ENCODE measurements at regions not wholly inside any gene's neighbourhood (a gene's known extent, or its start where the extent isn't known, plus 50 kb on each side); places are given as distances from the start of the nearest gene placed in this dataset.

DNA sequence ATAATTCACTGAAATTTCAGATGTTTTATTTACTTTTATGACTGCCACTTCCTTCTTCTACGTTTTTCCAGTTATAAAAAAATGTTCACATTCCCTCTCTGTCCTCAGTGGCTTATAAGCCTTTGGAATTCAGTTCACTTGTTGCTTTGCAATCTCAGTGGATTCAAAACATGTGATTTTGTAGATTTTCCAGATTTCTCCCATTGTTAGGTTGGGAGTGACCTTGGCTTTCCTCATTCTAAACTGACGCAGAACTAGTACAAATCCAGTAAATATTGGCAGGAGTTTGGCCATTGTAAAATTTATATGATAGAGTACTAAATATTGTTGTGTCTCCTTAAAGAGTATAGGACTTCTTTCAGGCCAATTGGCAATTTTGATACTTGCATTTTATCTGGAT, 812.3 kb upstream of the ROBO1 start:
- TF ChIP-seq ZNF274 (IDR thresholded peaks at IDR 0.05; ENCODE audit: low read depth, low read length), result no peak
- no peak overlapping the region for H3K4me3 ChIP-seq (ENCODE audit: low read length)

DNA sequence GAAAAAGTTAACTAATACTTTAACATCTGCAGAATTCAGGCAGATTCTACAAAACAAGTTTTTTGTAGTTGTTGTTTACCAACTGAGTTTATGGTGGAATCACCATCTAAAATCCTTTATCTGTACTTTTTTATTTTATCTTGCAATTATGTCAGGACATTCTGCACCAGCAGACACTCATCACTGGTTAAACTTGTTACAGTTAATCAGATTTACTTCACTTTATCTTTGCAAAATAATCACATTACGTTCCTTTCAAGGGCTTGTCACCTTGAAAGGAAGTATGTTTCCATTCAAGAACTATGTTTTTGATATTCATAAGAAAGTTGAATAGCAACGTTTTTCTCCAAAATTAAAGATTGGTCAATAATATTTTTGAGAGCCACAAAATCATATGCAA, 796.6 kb upstream of the ROBO1 start:
- no peak for TF ChIP-seq ZNF274 (IDR thresholded peaks at IDR 0.05; ENCODE audit: low read depth, low read length)
- no peak overlapping the region for H3K4me3 ChIP-seq (ENCODE audit: low read length)

DNA sequence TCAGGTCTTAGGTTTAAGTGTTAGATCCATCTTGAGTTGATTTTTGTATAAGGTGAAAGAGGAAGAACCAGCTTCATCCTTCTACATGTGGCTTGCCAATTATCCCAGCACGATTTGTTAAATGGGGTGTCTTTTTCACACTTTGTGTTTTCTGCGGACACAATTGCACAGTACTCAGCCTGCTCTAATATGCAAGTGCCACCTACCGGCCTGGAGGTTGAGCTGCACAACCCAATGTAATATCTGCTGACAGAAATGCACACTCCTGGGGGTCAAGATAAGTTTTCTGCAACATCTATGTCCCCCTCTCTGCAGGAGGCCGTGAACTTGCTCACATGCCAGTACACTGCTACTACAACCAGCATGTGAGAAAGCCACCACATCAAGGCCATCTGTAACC, 791.9 kb upstream of the ROBO1 start:
- no peak overlapping the region for H3K4me3 ChIP-seq (ENCODE audit: low read length)
- no peak for TF ChIP-seq ZNF274 (IDR thresholded peaks at IDR 0.05; ENCODE audit: low read depth, low read length)

DNA sequence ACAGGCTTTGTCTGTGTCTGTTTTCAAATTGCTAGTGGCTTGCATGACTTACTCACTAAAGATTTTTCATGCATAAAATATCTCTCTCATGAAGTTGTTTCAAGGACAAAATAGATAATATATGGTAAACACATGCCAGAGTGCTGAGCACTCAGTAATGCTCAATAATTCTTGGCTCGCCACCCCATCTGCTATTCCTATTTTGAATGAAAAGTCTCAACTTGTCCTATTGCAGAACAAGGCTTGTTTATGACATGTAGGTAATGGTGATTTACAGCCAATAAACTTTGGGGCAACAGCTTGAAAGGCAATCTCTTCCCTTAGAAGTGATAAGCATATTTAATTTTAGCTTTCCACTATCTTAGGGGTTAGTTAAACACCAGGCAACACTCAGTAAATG, 789.0 kb upstream of the ROBO1 start:
- TF ChIP-seq ZNF274 (IDR thresholded peaks at IDR 0.05; ENCODE audit: low read depth, low read length), result no peak
- no peak overlapping the region for H3K4me3 ChIP-seq (ENCODE audit: low read length)

DNA sequence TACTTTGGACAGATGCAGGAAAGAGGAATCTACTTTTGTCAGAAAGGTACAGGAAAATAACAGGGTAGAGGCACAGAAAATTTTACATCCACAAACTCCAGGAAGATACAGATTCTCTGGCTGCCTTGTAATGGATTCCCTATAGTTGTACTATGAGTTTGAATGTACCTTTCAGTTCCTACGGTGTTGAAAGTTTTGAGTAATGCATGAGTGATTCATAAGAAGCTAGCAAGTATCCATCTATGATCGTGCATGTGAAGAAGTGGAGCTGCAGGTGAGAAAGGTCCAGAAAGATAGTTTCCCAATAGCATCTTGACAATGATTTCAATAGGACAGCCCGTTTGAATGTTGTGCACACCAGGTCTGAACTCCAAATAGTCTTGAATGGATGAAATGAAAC, 786.5 kb upstream of the ROBO1 start:
- H3K4me3 ChIP-seq (ENCODE audit: low read length), result no peak overlapping the region
- no peak for TF ChIP-seq ZNF274 (IDR thresholded peaks at IDR 0.05; ENCODE audit: low read depth, low read length)

DNA sequence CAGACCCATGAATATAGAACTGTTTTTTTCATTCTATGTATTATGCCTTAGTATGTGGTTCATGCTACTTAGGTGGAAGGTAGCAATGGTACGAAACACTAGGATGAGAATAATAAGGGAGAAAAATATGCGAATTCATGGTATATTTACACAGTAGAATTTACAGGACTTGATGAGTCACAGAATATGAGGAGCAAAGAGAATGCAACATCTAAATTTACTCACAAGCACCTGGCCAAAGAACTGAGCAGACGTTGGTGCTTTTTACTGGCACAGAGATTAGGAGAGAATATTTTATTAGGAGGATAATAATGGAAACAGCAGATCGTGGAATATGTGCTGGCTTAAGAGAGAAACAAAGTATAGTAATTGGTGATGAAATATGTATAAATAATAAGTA, 785.4 kb upstream of the ROBO1 start:
- no peak for TF ChIP-seq ZNF274 (IDR thresholded peaks at IDR 0.05; ENCODE audit: low read depth, low read length)

DNA sequence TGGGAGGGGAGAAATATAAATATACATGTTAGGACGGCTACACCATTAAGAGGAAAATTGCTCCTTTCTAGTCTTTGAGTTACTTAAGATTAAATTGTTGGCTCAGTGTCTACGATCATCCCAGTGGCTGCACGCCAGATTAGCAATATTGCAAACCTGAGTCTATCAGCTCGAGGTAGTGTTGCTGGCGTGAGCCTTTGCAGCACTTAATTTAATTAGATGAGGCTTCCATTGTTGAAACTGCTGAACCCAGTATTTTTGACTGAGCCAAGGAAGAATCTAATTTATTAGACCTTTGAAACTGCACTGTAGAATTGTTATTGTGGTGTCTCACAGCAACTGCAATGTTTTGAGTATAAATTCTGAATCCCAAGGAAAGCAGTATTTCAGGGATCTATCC, 782.4 kb upstream of the ROBO1 start:
- H3K4me3 ChIP-seq (ENCODE audit: low read length), result no peak overlapping the region
- no peak for TF ChIP-seq ZNF274 (IDR thresholded peaks at IDR 0.05; ENCODE audit: low read depth, low read length)

More for the DNA sequence above, 785.4 kb upstream of the ROBO1 start:
- no peak overlapping the region for H3K4me3 ChIP-seq (ENCODE audit: low read length)

DNA sequence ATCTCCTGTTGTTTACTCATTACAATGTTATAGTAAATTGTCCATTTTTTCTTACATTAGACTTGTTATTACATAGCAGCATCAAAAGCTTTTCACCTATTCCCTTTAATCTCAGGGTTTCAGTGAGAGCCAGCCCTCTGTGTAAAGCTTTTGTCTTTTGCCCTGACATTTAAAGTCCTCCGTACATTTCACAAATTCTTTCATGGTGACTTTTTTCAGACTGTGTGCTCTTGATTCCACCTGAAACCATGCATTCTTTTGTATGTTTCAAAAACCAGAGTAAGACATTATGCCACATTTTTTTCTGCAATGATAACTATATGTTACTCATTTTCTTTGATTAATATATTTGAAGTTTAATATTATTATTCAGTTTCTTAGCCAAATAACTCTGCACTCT, 781.4 kb upstream of the ROBO1 start:
- TF ChIP-seq ZNF274 (IDR thresholded peaks at IDR 0.05; ENCODE audit: low read depth, low read length), result no peak

DNA sequence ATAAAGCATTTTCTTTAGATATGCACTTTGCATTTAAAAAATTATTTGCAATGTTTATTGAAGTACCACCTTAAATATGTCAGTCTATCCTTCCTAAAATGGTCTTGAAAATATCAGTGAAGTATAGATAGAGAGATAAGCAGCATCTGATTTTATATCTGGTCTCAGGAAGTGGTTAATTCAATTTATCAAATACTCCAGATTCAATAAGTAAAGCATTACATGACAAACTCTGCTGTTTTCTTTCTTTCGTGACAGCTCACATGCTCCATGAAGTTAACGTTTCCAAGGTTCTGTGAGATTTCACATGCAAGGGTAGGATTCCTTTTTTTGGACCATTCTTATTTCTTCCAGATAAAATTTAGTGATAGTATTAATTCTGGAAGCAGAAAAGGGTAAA, 775.4 kb upstream of the ROBO1 start:
- TF ChIP-seq ZNF274 (IDR thresholded peaks at IDR 0.05; ENCODE audit: low read depth, low read length), result no peak
- H3K4me3 ChIP-seq (ENCODE audit: low read length), result no peak overlapping the region

More for the DNA sequence above, 781.4 kb upstream of the ROBO1 start:
- H3K4me3 ChIP-seq (ENCODE audit: low read length), result no peak overlapping the region

DNA sequence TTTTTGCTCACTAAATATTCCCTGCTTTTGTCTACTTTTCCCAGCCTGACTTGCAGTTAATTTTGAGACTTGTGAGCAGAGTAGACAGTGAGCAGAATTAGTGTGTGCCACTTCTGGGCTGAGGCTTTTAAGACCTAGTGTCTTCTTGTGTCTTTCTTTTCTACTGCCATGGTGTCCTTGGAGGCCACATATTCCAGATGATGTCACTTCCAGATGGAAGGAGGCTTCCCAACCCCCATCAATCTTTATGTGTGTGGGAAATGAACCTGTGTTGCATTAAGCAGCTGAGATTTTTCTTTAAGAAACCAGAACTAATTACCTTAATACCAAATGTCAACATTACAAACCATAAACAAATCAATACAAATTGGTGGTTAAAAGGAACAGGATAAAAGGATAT, 774.7 kb upstream of the ROBO1 start:
- H3K4me3 ChIP-seq (ENCODE audit: low read length), result no peak overlapping the region
- no peak for TF ChIP-seq ZNF274 (IDR thresholded peaks at IDR 0.05; ENCODE audit: low read depth, low read length)

DNA sequence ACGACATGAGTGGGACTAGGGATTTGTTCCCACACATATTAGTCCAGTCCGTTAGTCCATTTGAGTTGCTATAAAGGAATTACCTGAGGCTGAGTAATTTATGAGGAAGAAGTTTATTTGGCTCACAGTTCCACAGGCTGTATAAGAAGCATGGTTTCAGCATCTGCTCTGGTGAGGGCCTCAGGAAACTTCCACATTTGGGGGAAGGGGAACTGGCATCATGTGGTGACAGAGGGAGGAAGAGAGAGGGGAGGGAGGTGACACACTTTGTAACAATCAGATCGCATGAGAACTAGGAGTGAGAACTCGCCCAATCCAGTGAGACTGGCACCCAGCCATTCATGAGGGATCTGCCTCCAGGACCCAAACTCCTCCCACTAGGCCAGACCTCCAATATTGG, 769.9 kb upstream of the ROBO1 start:
- no peak for TF ChIP-seq ZNF274 (IDR thresholded peaks at IDR 0.05; ENCODE audit: low read depth, low read length)
- no peak overlapping the region for H3K4me3 ChIP-seq (ENCODE audit: low read length)

DNA sequence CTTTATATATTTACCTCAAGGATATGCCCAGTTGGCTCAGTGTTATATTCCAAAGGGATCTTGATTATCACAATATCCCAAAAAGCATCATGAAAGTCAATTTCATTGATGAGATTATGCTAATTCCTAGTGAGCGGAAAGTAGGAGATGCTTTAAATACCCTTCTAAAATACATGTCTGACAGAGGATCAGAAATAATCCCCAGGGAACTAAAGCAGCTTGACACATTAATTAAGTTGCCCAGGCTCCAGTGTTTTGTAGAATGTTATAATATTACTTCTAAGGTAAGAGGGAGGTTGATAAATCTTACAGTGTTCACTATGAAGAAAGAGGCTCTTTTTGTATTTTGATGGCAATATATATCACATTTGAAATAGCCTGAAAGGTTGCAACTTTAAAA, 767.5 kb upstream of the ROBO1 start:
- no peak overlapping the region for H3K4me3 ChIP-seq (ENCODE audit: low read length)
- TF ChIP-seq ZNF274 (IDR thresholded peaks at IDR 0.05; ENCODE audit: low read depth, low read length), result no peak

DNA sequence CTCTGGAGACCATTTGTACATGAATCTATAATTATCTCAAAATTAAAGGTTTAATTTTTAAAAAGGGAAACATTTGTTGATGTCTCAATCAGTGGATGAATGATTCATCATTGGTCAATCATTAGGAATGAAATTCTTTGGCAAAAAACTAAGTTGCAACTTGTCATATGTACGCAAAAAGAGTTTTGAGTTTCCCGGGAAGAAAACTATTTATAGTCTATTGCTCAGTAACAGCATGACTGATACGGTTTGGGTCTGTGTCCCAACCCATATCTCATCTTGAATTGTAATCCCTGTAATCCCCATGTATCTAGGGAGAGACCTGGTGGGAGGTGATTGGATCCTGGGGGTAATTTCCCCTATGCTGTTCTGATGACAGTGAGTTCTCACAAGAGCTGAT, 765.8 kb upstream of the ROBO1 start:
- no peak overlapping the region for H3K4me3 ChIP-seq (ENCODE audit: low read length)
- no peak for TF ChIP-seq ZNF274 (IDR thresholded peaks at IDR 0.05; ENCODE audit: low read depth, low read length)

DNA sequence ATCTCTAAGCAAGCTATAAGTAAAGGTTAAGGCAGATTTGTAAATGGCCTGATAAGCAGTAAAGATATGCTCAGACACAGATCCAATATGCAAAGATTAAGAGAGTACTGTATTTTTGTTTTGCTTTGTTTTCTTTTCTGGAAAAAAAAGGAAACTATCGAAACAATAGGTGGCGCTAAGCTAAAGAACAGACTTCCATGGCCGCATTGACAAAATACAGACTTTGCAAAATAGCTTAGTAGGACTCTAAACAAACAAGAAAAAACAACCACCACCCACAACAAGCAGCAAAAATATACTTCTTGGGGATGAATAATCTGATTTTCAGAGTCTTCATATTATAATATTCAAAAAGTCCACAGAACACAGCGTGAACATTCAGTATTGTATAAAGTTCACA, 758.4 kb upstream of the ROBO1 start:
- TF ChIP-seq ZNF274 (IDR thresholded peaks at IDR 0.05; ENCODE audit: low read depth, low read length), result no peak
- no peak overlapping the region for H3K4me3 ChIP-seq (ENCODE audit: low read length)

DNA sequence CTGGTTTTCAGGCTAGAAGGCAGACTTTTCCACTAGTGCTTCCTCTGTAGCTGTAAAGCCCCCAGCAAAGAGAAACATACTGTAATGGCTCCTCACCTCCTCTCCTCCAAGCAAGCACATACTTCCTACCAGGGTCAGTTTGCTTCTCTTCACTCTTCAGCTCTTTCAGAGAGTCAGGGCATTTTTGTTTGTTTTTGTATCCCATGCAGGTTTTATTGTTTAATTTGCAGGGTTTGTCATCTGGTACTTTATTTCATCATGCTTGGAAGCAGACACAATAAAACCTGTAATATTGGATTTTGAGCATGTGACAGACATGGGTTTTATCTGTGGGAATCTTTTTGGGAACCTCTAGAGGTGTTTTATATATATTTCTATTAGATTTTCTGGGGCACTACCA, 753.3 kb upstream of the ROBO1 start:
- no peak for TF ChIP-seq ZNF274 (IDR thresholded peaks at IDR 0.05; ENCODE audit: low read depth, low read length)

DNA sequence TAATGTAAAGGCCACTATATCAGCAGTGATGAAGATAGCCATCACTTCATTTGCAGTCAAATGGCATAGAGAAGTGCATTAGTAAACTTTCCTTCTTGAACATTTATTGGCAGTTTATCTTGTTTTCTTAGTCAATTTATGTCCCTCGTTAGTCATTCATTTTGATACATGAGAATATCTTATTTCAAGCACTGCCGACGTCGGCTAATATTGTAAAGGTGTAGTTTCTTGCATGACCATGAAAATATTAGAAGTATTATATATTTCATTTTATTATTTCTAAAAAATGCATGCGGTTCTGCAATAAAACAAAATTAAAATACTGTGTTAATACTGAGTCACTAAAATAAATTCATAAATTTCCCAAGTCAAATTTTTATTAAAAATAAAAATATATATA, 751.6 kb upstream of the ROBO1 start:
- TF ChIP-seq ZNF274 (IDR thresholded peaks at IDR 0.05; ENCODE audit: low read depth, low read length), result no peak
- H3K4me3 ChIP-seq (ENCODE audit: low read length), result no peak overlapping the region

More for the DNA sequence above, 753.3 kb upstream of the ROBO1 start:
- no peak overlapping the region for H3K4me3 ChIP-seq (ENCODE audit: low read length)

DNA sequence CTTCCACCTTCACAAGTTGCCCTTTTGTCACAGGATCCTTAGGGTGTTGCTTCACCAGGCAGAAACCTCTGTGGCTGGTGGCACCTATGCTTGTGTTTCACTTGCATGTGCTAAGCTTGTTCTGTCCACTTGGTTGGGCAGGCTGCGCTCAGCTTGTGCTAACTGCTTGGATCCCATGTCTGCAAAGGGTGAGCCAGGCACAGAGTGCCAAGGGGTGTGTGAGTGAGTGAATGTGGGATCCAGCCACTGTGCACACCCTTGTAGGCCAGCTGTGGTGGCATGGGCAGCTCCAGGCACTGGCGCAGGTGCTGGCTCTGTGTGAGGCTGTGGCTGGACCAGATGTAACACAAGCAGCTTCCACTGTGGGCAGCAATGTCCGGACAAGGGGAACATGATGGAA, 728.7 kb upstream of the ROBO1 start:
- TF ChIP-seq ZNF274 (IDR thresholded peaks at IDR 0.05; ENCODE audit: low read depth, low read length), result no peak
- no peak overlapping the region for H3K4me3 ChIP-seq (ENCODE audit: low read length)
